ENCODE measurements at regions not wholly inside any gene's neighbourhood (a gene's known extent, or its start where the extent isn't known, plus 50 kb on each side); places are given as distances from the start of the nearest gene placed in this dataset.
"Not testable (repeated sequence)": the region's sequence is repeated elsewhere in the genome, so short reads cannot be mapped to it uniquely, and the experiment has no call there.

DNA sequence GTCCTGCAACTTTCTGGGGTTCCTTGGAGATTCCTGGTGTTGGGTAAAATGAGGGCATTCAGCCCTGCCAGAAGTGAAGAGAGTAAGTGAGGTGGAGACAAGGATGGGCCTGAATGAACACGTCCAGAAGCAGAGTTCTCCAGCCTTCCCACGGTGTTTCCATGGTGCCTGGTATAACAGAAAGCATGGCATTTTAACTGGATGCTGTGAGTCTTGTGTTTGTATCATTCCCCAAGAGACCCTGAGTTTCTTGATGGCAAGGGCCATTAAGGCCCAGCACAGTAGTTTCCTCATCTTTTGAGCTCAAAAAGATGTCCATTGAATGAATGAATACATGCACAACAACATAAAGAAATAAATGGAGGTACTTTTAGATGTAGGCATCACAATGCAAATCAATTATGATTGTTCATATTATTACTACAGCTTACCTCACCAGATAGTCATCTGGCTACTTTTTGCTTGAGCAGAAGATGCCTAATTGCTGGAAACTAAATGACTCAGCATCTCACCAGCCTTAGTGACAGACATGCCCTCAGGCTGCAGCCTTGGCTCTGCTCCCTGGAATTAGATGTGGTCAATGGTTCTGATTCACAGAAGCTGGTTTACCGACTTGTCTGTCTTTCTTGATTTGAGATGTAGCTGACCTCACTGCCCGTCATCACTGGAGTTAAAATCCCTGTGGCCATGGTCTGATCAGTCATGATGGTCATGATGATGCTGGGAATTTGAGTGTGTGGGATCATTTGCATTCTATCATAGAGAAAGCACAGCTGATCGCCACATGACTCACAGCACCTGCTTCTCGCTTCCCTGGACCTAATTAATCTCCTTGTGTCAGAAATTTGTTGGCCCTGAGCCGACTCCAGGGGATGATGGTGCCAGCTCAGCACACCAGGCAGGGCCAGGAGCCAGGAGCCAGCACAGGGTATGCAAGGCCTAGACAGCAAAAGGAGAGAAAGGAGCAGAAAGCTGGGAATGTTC lies 83.9 kb downstream of the CXCL12 start:
- no peak for DNase-seq

DNA sequence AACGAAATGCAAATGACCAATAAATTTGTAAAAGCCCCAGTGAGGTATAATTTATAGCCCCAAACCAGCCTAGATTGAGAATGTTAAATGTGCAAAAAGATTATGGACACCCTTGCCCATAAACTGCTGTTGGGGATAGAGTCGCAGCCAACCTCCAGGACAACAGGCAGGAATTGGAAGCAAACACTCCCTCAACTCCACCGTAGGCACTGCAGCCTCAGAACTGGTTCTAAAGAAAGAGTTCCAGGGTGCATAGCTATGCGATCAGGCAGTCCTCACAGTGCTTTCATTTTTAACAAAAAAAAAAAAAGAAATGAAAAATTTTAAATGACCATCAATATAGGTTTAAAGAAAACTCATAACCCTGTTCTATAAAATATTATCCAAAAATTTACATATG lies 86.2 kb downstream of the CXCL12 start:
- no peak for DNase-seq

DNA sequence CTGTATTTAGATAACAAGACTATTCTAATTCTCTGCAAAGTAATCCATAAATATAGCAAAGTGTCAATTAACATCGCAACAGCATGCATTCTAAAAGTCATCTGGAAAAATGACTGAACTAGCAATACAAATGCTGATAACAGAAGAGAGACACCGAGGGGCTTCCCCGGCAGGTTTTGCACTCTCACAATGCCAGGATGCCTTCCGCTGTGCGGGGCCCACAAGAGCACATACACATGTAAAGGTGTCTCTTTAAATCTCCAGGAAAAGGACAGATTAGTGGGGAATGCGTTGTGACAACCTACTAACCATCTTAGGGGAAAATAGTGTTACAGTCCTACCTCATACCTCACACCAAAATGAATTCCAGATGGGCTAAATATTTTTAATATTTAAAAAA lies 86.9 kb downstream of the CXCL12 start:
- no peak for DNase-seq

DNA sequence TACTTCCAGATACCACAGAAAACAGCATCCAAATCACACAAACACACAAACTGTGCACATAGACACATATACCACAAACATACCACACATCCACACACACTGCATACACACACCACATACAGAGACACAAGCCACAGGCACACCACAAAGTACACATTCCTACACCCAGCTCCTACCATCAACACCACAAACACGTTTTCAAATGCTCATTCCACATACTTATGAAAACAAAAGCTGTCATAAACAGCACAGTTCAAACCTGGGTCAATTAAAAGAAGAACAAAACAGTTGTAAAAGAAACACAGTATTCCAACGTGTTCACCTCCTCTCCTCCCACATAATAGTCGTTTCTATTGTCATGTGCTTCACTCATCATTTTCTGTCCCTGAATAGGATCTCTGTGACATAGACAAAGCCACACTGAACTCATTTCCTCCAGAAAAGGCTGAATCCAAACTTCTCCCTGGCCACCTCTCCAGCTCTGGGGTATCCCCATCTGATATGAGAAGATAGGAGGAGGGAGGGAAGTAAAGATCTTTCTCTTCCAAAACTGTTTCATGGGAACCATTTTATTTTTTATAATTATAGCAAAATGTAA lies 89.2 kb downstream of the CXCL12 start:
- no peak for DNase-seq

DNA sequence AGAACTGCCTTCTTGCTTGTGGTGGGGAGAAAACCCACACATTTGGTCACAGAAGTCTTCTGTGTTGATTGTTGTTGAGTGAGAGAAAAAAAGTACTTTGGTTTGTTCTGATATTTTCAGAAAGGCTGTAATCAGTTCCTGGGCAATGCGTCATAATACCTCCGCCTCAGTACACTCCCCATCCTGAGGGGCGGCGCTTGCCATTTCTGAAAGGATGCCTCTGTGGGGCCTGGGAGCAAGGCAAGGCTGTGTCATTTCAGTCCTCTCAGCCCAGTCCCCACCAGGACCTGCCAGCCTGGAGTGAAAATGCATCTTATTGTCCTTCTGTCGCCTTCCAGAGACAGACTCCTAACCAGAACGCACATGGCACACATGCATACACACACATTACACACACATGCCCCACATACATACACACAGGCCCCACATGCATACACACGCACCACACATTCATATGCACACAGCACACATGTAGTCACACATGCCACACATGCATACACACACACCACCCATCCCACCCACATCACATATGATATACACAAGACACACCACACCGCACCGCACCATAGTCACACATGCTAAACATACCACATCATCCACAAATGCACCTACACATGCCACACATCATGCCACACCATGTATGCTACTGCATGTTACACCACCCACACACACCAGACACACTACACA lies 90.0 kb downstream of the CXCL12 start:
- DNase-seq = no peak

DNA sequence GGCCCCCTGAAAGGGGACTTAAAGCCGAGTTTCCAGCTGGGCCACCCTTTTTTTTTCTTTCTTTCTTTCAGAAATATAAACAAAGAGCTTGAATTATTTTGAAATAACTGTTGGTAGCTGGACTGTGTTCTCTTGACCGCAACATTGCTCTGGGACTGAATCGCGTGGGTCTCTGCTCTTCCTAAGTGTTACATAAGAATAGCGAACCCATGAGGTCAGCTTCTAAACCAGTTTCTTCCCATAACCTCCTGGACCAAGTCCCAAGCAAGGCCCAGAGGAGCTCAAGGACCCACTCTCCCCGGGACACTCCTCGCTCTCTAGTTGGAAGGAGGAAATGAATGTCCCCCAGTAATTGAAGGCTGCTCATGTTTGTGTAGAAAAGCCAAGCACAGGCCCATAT lies 91.1 kb downstream of the CXCL12 start:
- DNase-seq = no peak

DNA sequence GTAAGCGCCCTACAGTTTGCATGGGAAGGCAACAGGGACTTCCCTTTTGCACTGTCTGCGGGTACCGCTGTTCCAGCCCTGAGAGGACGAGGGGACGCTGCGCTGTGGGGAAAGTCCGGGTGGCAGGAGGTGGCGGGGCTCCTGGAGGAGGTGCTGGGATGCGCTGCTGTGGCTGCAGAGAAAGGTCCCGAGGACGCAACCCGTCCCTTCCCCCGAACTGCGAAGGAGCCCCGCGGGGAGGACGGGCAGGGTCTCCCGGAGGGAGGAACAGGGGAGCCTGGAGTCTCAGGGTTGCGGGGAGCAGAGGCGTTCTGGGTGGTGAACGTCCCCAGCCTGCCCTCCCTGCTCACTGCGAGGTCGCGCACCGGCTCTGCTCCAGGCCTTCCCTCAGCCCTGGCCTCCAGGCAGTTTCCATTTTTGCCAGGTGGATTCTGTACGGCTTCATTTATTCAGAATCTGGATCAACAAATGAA lies 91.6 kb downstream of the CXCL12 start:
- DNase-seq = no peak

DNA sequence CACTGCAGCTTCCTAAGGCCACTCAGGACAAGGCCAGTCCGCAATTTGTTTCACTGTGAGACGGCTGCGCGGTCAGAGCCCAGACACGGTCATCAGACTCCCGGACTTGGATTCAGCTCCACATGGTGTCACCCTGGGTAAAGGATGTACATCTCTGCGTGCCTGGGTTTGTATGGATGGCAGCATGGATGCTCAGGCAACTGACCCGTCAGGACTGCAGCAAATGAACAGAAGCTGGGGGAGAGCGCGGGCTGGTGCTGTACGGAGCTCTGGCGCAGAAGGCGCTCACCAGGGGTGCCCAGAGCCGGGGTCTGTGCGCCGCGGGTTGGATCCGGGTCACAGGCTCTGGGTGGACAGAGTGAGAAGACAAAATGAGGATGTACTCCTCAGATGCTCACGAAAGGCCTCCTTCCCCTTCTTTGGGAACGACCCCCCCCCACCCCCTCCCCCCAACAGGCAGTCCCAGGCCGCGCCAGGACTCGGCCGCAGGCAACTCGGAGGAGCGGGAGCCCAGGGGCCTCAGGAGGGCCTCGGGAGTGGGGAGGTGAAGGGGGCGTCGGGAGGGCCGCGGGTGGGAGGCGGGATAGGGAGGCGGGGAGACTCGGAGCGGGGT lies 92.4 kb downstream of the CXCL12 start:
- no peak for DNase-seq

DNA sequence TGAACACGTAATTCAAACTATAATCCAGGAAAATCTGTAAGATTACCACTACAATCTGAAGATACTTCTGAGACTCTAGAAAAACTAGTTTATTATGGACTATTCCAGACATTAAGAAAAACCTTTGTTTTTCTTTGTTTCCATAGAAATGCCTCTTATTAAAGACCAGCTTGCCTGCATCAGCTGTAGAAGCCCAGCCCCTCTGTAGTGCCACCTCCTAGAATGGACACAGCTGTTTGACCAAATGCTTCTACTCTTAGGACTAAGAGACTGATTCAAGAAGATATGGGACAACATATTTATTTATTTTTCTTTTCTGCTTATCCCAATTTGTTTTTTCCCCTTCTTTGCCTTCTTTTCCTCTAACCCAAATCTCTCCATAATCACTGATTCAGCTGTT lies 93.8 kb downstream of the CXCL12 start:
- no peak for DNase-seq

DNA sequence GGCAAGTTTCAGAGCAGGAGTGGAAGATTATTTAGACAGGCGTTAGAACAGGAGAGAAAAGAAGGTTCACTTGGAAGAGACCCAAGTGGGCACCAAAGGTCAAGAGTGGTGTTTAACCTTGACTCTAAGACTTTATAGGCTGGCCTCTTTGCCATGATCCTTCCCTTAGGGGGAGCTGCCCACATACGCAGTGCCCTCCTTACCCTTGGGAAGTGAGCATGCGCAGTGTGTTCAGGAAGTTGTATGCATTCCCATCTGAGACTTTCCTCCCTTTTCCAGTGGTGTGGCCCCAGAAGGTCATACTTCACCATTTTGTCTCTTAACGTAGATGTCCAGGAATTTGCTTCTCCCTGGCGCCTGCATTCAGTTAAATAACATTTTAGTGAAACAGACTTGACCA lies 95.8 kb downstream of the CXCL12 start:
- DNase-seq = no peak

DNA sequence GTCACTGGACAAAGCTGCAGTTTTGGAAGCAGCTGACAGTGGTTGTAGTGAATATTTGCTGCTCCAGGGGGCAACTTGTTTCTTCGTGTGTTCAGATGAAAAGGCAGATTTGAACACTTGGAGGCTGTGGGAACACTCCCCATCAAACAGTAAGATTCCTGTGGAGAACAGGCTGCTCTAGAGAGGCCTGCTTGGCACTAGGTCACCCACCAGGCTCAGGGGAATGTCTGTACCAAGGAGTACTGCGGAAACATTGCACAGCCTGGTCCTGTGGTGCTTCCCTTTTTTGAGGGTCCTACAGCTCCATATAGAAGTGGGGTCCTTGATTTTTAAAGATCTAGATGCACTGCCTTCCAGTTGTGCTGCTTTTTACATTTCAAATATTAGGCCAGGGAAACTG lies 97.5 kb downstream of the CXCL12 start:
- DNase-seq = no peak

DNA sequence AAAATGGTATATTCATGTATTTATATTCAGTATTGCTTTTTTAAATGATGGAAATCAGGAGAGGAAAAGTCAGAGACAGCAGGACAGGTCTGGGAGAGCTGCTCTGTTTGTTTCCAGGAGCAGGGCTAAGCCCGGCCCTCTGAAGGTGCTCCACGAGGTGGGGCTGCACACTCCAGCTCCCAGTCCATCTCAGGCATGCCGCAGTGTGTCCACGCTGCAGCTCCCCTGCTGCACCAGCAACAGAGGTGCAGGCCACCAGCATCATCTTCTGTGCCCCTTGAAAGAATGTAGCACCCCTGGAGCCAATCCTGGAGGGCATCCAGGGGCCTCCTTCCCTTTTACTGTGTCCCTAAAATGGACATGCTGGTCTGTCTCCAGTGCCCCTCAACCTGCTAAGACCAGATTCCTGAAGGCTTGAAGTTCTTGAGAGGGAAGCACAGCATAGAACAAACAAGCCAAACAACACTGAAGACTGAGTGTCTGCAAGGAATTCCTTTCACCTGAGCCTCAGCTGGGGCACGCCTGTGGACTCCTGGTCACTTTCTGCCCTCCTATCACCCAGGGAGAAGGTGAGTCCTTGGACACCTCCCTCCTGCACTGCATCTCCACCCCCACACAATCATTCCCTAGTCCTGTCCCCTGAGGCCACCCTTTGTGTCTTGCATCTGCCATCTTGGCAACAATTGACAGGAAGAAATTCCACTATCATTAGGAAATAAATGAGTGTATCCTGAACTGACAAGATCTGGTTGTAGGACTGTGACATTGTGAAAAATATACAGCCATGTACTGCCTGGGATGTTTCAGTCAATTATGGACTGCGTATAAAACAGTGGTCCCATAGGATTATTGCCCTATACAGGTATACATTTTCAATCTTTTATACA lies 100.5 kb downstream of the CXCL12 start:
- DNase-seq = no peak

DNA sequence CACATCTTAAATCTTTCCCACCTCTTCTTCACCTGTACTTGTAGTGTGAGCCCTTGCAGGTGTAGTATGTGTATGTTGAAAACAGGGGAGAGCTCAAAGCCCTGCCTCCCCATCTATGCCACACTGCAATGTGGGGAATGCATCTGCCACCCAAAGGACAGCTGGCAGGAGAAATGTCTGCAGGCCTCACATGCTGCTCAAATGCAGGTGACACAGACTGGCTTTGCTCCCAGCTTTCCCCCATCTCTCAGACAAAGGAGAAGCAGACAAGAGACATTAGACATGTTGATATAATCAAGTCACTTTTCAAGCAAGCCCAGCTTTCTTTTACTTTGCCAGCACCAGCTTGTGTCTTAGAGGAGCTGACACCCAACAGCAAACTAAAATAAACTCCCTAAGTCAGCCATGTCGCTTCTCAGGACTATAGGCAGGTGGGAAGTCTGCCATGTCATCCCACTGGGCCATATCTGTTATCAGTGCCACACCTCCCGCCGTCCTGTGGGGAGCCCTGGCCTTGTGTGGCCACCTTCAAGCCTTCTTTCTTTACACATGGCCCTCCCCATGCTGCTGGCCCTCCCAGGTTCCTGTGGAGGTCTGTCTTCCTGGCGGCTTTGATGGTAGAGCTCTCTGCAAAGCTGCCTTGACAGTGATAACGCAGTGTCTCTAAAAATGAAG lies 102.1 kb downstream of the CXCL12 start:
- no peak for DNase-seq

DNA sequence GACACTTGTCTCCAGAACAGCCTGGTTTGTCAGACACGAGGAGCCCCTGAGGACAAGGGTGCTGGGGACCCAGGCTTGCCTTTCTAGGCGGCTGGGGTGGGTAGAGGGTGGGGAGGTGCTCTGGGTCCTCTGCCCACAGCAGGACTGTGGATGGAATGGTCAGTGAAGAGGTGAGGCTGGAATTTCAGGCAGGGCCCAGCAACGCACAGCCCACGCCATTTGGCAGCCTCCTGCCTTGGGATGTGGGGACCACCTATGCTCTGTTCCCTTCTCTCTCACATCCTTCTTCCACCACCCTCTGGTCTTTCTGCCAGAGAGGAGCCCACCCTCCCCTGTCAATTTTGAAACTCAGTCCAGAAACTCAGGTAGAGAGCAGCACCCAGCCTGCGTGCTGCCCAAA lies 103.2 kb downstream of the CXCL12 start:
- DNase-seq = no peak

DNA sequence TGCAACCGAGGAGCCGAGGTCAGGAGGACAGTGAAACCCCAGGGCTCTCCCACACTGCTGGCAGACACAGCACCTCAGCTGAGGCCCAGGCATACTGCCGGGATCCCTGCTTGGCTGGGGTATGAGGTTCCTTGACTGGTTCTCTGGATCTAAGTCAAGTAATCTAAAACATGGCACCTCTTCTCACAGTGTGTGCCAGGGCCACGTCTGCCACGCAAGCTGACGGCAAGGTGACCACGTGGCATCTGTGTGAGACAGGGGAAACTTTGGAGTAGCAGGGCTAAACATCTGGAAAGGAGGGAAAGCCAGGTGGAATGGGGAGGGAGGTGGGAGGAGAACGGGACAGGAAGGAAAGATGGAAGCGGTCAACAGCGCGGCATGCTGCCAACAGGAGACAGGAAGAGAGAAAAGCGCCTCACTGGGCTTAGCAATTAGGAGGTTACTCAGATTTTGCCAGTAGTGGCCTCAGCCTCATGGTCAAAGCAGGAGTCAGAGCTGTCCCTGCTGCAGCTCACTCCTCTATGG lies 103.7 kb downstream of the CXCL12 start:
- DNase-seq = no peak

DNA sequence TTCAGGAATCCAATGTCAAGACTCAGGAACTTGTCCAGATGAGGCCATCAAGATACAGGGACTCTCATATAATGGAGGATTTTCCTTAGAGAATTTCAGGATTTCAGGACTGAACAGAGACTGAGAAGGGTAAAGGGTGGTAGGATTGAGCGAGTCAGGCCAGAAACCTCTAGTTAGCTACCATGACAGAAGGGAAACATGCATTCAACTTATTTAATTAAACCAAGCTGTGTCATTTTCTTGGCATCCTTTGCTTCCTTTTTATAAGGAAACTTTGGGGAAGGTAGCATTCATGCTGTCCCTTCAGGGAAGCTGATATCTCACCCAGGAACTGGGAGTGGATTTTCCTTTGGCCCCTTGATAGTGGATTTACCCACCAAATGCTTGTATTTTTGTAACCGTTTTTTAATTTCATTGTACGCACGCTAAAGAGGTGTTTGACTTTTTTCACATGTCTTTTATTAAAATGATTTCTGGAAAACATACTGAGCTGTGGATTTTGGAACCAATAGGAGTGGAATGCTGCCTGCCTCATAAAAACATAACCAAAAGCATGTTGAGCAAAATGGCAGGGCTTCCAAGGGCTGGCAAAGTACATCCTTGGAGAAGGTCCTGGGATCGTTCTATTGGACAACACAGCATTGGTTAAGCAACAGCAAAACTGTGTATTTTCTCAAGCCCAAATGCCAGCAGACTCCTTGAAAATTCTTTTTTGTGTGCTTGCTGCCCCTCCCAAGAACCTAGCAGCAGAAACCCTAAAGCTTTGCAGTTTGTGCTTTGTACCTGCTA lies 104.5 kb downstream of the CXCL12 start:
- DNase-seq = no peak

DNA sequence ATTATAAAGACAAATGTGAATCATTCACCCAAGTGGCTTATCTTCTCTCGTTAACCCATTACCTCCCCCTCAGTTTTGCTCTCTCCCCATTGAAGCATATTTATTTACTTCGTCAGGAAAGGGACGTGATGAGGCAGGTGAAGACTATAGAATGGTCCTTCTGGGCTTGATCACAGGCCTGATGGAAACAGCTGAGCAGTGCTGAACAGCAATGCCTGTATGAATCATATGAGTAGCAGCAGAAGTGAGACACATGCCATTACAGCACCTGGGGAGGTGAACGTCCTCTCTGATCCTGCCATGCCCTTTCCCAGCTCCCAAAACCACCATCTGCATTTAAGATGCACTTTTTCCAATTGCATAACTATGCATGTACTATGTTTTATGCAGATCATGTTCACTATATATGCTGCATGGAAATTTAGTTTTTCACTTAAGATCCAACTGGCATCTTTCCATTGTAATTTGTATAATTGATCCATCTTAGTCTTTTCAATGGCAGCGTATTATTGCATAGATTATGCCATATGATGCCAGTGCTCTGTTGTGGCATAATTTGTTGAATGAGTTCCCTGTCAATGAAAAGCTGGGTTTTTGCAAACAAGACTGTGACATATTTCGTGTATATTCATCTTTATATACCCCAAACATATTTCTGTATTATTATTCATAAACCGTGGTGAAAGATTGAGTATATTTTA lies 105.3 kb downstream of the CXCL12 start:
- DNase-seq = no peak

DNA sequence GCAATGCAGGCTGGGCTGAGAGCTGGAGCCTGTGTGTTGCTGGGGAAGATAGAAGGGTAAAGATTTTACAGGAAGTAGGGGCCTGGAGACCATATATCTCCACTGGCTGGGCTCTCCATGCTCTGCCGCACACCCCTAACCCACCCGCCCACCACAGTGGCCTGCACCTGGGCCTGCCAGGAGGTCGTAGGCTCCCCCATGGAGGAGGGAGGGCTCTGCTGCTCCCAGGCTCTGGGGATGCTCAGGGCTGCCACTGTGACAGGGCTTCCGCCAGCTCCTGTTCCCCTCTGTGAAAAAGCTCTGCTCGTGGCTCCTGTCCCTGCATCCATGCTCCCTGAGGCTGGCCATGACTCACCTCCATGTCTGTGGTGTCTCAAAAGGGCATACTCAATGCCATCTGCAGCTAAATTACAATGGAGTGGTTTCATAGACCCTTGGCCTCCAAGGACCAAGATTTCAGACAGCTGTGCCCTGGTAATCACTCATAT lies 106.0 kb downstream of the CXCL12 start:
- no peak for DNase-seq

DNA sequence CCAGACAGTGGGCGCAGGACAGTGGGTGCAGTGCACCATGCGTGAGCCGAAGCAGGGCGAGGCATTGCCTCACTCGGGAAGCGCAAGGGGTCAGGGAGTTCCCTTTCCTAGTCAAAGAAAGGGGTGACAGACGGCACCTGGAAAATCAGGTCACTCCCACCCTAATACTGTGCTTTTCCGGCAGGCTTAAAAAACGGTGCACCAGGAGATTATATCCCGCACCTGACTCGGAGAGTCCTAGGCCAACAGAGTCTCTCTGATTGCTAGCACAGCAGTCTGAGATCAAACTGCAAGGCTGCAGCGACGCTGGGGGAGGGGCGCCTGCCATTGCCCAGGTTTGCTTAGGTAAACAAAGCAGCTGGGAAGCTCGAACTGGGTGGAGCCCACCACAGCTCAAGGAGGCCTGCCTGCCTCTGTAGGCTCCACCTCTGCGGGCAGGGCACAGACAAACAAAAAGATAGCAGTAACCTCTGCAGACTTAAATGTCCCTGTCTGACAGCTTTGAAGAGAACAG lies 116.4 kb downstream of the CXCL12 start:
- not testable (repeated sequence) for DNase-seq

Measured in stimulated activated CD4-positive, alpha-beta T cell treated with anti-CD3 and anti-CD28 coated beads, Interleukin-12 subunit alpha, Interleukin-12 subunit beta, amount 100 ng/mL, for 4 hours (primary cell).